ENCODE measurements at regions not wholly inside any gene's neighbourhood (a gene's known extent, or its start where the extent isn't known, plus 50 kb on each side); places are given as distances from the start of the nearest gene placed in this dataset.

GRCh38 chr12:19709889-19710288 is 270.6 kb downstream of the AEBP2 start:
- no peak for DNase-seq

- DNase-seq = no peak
Observed at GRCh38 chr12:19710811-19711793, 271.8 kb downstream of the AEBP2 start.

GRCh38 chr12:19712041-19712440 is 272.7 kb downstream of the AEBP2 start:
- no peak for DNase-seq

GRCh38 chr12:19718401-19718800 is 279.1 kb downstream of the AEBP2 start:
- DNase-seq = no peak

- no peak for DNase-seq
Observed at GRCh38 chr12:19719672-19720071, 280.4 kb downstream of the AEBP2 start.

GRCh38 chr12:19726122-19726521 is 286.8 kb downstream of the AEBP2 start:
- no peak for DNase-seq

GRCh38 chr12:19726592-19726991 is 287.3 kb downstream of the AEBP2 start:
- DNase-seq = no peak

GRCh38 chr12:19737019-19737418 is 297.7 kb downstream of the AEBP2 start:
- no peak for DNase-seq

GRCh38 chr12:19739195-19739776 is 300.0 kb downstream of the AEBP2 start:
- DNase-seq = peak in 8 of 56 donors; percentile 3 to 54 (median 14)

GRCh38 chr12:19740472-19741131 is 301.3 kb downstream of the AEBP2 start:
- peak in 1 of 56 donors; percentile 2 for DNase-seq

GRCh38 chr12:19741132-19741489 is 301.8 kb downstream of the AEBP2 start:
- peak in 1 of 56 donors; percentile 6 for DNase-seq

- DNase-seq = no peak
Observed at GRCh38 chr12:19744705-19745218, 305.5 kb downstream of the AEBP2 start.

- DNase-seq = no peak
Observed at GRCh38 chr12:19746471-19746870, 307.2 kb downstream of the AEBP2 start.

- no peak for DNase-seq
Observed at GRCh38 chr12:19749906-19750574, 310.7 kb downstream of the AEBP2 start.

GRCh38 chr12:19751078-19751477 is 311.8 kb downstream of the AEBP2 start:
- DNase-seq = no peak

GRCh38 chr12:19752712-19753111 is 313.4 kb downstream of the AEBP2 start:
- no peak for DNase-seq

GRCh38 chr12:19755136-19755535 is 315.8 kb downstream of the AEBP2 start:
- DNase-seq = no peak

GRCh38 chr12:19757317-19757877 is 318.1 kb downstream of the AEBP2 start:
- no peak for DNase-seq

GRCh38 chr12:19759227-19759626 is 319.9 kb downstream of the AEBP2 start:
- no peak for DNase-seq

GRCh38 chr12:19760611-19761010 is 321.3 kb downstream of the AEBP2 start:
- no peak for DNase-seq

GRCh38 chr12:19761463-19761862 is 322.2 kb downstream of the AEBP2 start:
- DNase-seq = no peak
